NK-92 treated with Interleukin-12 subunit alpha and Interleukin-12 subunit beta, amount 100 ng/mL, for 24 hours (cell line): ENCODE measurements at regions not wholly inside any gene's neighbourhood (a gene's known extent, or its start where the extent isn't known, plus 50 kb on each side); places are given as distances from the start of the nearest gene placed in this dataset.
A peak's percentile ranks its signal among the peaks of the same experiment; 100 is the strongest.
"Not testable (repeated sequence)": the region's sequence is repeated elsewhere in the genome, so short reads cannot be mapped to it uniquely, and the experiment has no call there.

Experiments used
- DNase-seq: peaks from one replicate; lab custom pipeline; 2025; lab: John Stamatoyannopoulos, UW

DNA sequence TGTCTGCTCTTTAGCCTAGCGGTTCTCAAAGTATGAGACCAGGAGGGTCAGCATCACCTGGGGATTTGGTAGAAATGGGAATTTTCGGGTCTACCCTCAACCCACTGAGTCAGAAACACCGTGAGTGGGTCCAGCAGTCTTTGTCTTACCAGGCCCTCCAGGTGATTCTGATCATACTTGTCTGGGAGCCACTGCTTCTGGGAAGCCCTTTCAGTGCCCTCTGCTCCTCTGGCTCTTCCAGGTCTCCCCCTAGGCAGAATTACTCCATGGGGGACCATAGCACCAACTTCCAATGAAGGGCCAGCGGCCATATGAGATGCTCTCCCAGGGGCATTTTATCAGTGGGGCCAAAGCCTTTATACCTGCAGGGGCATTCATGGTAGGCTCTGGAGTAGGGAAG is 81.0 kb upstream of the ETV3 start:
- no peak for DNase-seq

DNA sequence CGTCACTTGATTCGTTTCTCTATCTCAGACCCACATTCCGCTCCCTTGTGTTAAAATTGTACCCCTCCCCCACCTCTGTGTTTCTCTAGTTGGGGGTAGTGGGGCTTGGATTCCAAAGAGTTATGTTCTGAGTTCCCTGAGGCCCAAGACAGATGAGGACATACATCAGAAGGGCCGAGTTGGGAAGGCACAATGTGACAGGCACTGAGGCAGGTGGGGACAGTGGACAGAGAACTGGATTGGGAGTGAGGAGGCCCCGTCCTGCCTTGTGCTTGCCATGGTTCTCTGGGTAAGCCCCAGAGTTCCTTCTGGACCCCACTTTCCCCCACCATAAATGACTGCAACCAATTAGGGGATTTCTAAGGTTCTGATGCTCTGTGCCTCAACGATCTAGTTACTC is 80.5 kb upstream of the ETV3 start:
- no peak for DNase-seq

DNA sequence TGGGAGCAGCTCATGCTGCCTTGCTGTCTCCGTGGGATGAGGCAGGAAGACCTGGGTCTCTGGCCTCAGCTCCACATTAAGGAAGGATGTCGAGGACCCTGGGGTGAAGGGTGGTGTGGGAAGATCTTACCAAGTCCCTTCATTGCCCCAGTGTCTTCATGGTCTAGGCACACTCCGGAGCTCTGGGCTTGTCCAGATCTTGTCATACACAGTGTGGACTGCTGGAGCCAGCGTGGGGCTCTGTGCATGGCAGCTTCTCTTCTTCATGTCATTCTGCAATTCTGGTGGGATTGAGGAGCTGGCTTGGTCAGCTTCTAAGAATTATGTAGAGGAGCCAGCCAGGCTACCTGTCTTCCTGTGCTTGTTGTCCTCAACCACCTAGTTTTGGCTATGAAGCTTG is 79.3 kb upstream of the ETV3 start:
- DNase-seq: no peak

- no peak for DNase-seq
These were observed 75.6 kb upstream of the ETV3 start for GRCh38 chr1:157213836-157214235.

DNA sequence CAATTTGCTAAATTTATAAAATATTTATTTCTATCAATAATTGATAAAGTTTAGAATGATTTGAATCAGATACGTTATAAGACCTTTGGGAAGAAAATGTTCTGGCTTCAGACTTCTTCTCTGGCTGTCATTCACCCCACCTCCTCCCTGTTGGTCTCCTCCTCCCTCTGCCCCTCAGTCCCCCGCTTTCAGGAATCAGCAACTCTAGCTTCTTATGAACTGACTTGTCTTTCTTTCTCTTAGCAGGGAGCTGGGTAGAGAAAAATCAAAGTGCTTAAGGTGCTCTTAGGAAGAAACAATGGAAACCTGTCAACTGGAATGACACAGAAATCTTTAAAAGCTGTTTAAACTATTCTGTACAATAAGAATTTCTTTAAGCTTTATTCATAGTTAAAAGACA is 71.3 kb upstream of the ETV3 start:
- DNase-seq: no peak

- DNase-seq: not testable (repeated sequence)
These were observed 67.8 kb upstream of the ETV3 start for GRCh38 chr1:157205982-157206381.

DNA sequence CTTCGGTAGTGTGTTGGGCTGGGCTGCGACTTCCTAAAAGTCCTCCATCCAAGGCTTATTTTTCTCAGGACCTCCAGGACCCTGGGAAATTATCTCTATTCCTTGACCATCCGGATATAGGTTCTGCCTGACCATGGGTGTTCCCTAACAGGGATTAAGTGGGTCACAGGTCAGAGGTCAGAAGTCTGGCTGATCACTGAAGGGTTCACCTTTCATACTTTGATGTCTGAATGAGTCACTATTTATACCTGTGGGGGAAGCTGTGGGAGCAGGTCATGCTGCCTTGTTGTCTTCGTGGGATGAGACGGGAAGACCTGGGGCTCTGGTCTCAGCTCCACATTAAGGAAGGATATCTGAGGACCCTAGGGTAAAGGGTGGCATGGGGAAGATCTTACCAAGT is 65.0 kb upstream of the ETV3 start:
- DNase-seq: no peak

- DNase-seq: no peak
These were observed 64.1 kb upstream of the ETV3 start for GRCh38 chr1:157202331-157202730.

GRCh38 chr1:157201767-157202166 is 63.6 kb upstream of the ETV3 start:
- DNase-seq: no peak

GRCh38 chr1:157200451-157200850 is 62.3 kb upstream of the ETV3 start:
- no peak for DNase-seq

GRCh38 chr1:157199421-157199755 is 61.2 kb upstream of the ETV3 start:
- DNase-seq: peak; percentile 45

DNA sequence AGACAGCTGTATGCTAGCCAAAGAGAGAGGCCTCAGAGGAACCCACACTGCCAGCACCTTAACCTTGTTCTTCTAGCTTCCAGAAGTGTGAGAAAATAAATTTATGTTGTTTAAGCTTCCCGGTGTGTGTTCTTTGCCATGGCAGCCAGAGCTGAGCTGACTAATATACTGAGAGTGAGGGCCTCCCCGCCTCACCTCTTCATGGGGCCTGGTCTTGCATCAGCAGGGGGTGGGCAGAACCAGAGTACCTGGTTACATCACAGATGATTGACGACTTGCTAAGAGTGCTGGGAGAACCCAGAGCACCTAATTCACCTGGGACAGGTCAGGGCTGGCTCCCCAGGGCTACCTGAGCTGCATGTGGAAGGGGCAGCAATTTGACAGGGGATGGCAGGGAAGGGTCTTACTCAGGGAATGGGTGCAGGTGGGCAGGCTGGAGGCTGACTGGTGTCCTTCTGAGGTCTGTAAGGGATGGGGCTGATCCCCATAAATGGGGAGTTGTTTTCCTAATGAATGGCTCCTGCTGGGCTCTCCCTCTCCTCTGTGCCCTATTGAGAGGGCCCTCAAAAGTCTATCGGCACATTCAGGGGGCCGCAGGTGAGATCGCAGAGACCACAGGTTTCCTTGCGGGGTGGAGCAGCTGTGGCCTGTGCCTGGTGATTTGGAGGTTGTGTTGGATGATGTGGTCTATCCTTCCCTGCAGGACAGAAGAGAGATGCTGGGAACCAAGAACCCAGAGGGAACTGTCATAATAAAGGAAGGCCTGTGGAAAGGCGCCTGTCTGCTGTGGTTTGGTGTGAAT is 60.6 kb upstream of the ETV3 start:
- peak; percentile 66 for DNase-seq

- no peak for DNase-seq
These were observed 59.8 kb upstream of the ETV3 start for GRCh38 chr1:157197906-157198435.

DNA sequence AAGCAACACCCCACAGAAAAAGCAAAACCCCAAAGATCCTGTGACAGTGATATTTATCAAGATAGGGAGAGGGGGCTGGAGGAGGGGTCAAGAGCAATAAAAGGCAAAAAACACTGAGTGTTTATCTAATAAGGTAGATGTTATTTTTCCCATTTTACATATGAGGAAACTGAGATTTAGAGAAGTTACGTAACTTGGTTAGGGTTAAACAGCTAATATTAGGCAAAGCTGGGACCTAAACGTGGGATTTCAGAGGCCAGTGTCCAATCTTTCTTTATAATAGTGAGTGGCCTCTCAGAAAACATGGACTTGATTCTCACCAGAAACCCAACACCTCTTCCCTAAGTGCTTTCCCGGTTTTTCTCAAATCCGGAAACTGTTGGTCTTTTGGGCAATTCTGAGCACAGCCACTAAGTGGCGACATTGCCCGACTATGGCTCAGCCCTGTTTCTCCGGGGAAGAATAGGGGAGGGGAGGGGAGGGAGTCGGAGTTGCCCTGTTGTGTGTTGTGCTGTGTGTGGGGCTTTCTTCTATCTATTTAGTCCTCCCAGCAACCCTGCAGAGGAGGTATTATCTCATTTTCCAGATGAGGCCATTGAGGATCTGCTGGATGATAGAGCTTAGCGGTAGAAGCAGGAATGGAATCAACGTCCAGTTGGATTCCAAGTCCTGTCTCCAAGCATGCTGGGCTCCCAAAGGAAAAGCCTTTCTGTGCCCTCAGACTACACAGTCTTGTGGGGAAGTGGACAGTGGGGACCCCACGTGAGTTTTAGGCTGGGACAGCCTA is 58.7 kb upstream of the ETV3 start:
- DNase-seq: not testable (repeated sequence)

GRCh38 chr1:157196245-157196543 is 58.0 kb upstream of the ETV3 start:
- no peak for DNase-seq

GRCh38 chr1:157195521-157196244 is 57.5 kb upstream of the ETV3 start:
- DNase-seq: no peak

GRCh38 chr1:157194731-157195520 is 56.7 kb upstream of the ETV3 start:
- DNase-seq: no peak

GRCh38 chr1:157193702-157194391 is 55.7 kb upstream of the ETV3 start:
- peak; percentile 59 for DNase-seq

GRCh38 chr1:157193219-157193618 is 55.0 kb upstream of the ETV3 start:
- DNase-seq: no peak

DNA sequence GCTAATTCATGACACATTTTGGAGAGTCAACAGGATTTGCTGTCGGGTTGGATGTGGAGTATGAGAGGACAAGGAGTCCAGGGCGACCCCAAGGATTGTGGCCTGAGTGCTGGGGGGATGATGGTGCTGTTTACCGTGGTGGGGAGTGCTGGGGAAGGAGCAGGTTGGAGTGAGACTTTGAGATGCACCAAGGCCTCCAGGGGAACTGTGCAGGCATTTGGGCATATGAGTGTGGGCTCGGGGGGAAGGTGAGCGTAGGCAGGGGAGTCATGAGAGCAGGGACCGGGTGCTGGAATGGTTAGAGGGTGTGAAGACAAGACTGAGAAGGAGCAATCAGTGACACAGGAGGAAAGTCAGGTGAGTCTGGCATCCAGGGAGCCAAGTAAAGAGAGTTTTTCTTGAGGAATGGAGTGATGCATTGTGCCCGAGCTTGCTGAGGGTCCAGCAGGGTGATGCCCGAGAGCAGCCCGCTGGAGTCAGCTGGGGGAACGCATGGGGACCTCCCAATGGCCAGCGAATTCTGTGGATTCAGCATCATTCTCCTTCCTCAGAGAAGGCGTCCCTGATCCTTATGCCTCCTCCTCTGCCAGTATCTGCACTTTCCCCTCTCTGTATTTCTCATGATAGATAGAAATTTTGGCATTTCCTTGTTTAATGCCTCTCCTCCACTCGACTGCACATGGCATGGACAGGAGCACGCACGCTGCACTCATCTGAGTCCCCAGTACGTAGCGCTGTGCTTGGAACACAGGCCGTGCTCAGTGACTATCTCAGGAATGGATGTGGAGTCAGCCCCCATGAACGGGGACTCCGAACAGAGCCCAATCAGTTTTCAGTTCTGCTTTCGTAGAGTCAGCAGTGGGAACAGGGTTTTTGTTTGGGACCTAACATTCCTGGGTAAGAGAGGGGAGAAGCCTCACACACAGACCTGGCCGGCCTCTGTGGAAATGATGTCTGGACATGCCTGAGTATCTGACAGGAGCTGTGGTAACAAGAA is 52.1 kb upstream of the ETV3 start:
- DNase-seq: no peak
